Activated B cell treated with CpG ODN at 0.5 μM for 24 hours (primary cell): ENCODE measurements at regions not wholly inside any gene's neighbourhood (a gene's known extent, or its start where the extent isn't known, plus 50 kb on each side); places are given as distances from the start of the nearest gene placed in this dataset.

Experiments
- ATAC-seq: fragments of 200-7000 bp; cut with Tn5 transposase; one replicate; pipeline ENCODE4 v1.10.0; 2021; ENCODE audit warnings: low read depth, mild to moderate bottlenecking, moderate library complexity
- CTCF ChIA-PET: fragments of 350-600 bp; sonication (Branson Sonifier 250); formaldehyde crosslinking; loops from one replicate; lab custom pipeline; 2021; ENCODE audit warnings: antibody characterized with exemption; lab: Charles Lee
- POLR2A ChIA-PET: fragments of 350-600 bp; sonication (Branson Sonifier 250); formaldehyde crosslinking; loops from one replicate; lab custom pipeline; 2021; ENCODE audit warnings: antibody characterized with exemption; lab: Charles Lee
- DNase-seq: peaks from one replicate; pipeline ENCODE4 v3.0.0; 2022
- H3K27ac Mint-ChIP-seq: one replicate; pipeline ENCODE4 v1.8.0; 2020; ENCODE audit warnings: mixed read lengths
- H3K27me3 Mint-ChIP-seq: one replicate; pipeline ENCODE4 v1.8.0; 2021; ENCODE audit warnings: mixed read lengths
- H3K36me3 Mint-ChIP-seq: one replicate; pipeline ENCODE4 v1.8.0; 2021; ENCODE audit warnings: low read depth, mixed read lengths
- H3K4me1 Mint-ChIP-seq: one replicate; pipeline ENCODE4 v1.8.0; 2021; ENCODE audit warnings: mixed read lengths
- H3K4me3 Mint-ChIP-seq: one replicate; pipeline ENCODE4 v1.8.0; 2020; ENCODE audit warnings: mild to moderate bottlenecking, mixed read lengths
- H3K9me3 Mint-ChIP-seq: one replicate; pipeline ENCODE4 v1.8.0; 2020; ENCODE audit warnings: mixed read lengths
- intact Hi-C: fragments of 100-400 bp; cut with micrococcal nuclease; formaldehyde crosslinking; loops from one replicate; pipeline ENCODE4 v1.15.1; 2024
- TF ChIP-seq, protein P1 (sequence below): fragments of 200-600 bp; IDR thresholded peaks from one replicate; pipeline ENCODE4 v1.8.0; 2022; ENCODE audit warnings: antibody characterized with exemption, mild to moderate bottlenecking

DNA sequence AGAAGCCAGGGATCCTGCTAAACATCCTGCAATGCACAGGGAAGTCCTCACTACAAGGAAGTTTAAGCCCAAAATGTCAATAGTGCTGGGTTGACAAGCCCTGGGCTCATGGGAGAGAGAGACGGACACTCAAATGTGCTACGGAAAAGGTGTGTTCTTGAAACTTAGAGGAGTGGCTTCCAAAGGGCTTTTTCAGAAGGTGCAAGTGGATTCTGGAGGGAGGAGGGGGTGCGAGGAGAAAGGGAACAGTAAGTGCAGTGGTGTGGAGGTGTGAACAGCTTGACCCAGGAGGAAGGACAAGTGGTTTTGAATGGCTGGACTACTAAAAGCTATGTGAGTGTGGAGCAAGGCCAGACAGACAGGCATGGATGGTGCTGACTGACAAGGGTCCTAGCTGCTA, 50.4 kb upstream of the CECR2 start:
- Mint-ChIP-seq H3K4me1 (peaks cover 11% of the 10 kb centered on the region), H3K36me3 (no peaks in the 10 kb centered on the region), H3K27me3 (peaks cover 2% of the 10 kb centered on the region), H3K4me3 (no peak overlapping the region), H3K27ac (no peak overlapping the region), H3K9me3 (no peaks in the 10 kb centered on the region)
- ATAC-seq (no peak), DNase-seq (no peak)
- intact Hi-C loops, result no loop called here
- TF ChIP-seq, protein P1, sequence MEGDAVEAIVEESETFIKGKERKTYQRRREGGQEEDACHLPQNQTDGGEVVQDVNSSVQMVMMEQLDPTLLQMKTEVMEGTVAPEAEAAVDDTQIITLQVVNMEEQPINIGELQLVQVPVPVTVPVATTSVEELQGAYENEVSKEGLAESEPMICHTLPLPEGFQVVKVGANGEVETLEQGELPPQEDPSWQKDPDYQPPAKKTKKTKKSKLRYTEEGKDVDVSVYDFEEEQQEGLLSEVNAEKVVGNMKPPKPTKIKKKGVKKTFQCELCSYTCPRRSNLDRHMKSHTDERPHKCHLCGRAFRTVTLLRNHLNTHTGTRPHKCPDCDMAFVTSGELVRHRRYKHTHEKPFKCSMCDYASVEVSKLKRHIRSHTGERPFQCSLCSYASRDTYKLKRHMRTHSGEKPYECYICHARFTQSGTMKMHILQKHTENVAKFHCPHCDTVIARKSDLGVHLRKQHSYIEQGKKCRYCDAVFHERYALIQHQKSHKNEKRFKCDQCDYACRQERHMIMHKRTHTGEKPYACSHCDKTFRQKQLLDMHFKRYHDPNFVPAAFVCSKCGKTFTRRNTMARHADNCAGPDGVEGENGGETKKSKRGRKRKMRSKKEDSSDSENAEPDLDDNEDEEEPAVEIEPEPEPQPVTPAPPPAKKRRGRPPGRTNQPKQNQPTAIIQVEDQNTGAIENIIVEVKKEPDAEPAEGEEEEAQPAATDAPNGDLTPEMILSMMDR, result no peak
- ChIA-PET POLR2A (no interaction called here), CTCF (no interaction called here)

DNA sequence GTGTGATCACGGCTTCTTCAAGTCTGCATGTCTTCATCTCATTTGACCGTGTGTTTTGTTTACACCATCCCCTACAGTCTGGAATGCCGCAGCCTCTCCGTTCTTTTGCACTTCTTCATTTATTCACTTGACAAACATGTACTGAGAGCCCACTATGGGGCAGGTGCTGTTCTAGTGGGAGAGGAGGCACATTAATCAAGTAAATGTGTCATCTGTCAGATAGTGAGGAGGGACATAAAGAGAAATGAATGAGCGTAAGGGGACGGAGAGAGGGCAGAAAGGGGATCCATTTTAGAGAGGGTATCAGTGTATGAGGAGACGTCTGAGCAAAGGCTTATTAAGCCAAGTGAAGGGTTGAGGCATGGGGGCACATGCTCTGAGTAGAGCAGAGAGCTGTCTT, 54.0 kb upstream of the CECR2 start:
- POLR2A ChIA-PET, result no interaction called here
- no peak for DNase-seq
- Mint-ChIP-seq H3K9me3 (no peaks in the 10 kb centered on the region), H3K27ac (no peak overlapping the region), H3K4me3 (no peak overlapping the region), H3K36me3 (no peaks in the 10 kb centered on the region), H3K4me1 (peaks cover 11% of the 10 kb centered on the region), H3K27me3 (peaks cover 2% of the 10 kb centered on the region)
- no peak for ATAC-seq
- TF ChIP-seq, protein P1, result no peak
- CTCF ChIA-PET, result no interaction called here
- intact Hi-C loops, result no loop called here

DNA sequence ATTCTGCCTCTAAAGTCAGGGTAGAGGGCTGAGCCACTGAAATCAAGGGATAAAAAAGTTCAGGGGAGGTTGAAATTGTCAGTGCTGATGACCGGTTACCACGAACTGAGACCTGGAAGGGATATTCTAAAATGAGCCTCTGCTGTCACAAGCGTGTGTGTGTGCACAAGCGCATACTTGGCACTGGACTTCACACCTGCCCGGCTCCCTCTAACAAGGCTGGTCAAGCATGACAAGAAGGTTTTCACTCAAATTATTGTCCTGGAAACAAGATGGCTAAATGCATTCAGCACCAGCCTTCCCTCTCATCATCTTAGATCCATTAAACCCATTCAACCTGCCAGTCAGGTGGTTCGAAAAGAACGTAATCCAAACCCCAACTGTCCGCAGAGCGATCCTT, 54.8 kb upstream of the CECR2 start:
- POLR2A ChIA-PET, result no interaction called here
- H3K27ac Mint-ChIP-seq, result no peak overlapping the region
- peaks cover 11% of the 10 kb centered on the region for H3K4me1 Mint-ChIP-seq
- TF ChIP-seq, protein P1, result no peak
- H3K27me3 Mint-ChIP-seq, result peaks cover 2% of the 10 kb centered on the region
- H3K36me3 Mint-ChIP-seq, result no peaks in the 10 kb centered on the region
- no peak overlapping the region for H3K4me3 Mint-ChIP-seq
- CTCF ChIA-PET, result no interaction called here
- no peak for ATAC-seq
- no peaks in the 10 kb centered on the region for H3K9me3 Mint-ChIP-seq
- intact Hi-C loops, result no loop called here
- DNase-seq, result no peak

DNA sequence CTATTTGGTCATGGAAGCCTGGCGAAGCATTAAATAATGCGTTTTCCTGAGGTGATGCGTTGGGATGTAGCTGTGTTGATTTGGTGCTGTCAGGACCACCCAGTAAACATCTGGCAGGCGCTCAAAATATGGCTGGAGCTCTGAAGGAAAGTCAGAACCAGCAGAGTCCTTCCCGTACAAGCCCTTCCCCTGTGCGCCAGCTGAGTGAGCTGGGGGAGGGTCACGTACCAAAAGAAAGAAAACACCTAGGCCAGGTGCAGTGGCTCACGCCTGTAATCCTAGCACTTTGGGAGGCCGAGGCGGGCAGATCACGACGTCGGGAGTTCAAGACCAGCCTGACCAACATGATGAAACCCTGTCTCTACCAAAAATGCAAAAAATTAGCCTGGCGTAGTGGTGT, 55.6 kb upstream of the CECR2 start:
- H3K27ac Mint-ChIP-seq, result no peak overlapping the region
- DNase-seq (no peak), ATAC-seq (no peak)
- intact Hi-C loops, result no loop called here
- no peaks in the 10 kb centered on the region for H3K36me3 Mint-ChIP-seq
- H3K4me3 Mint-ChIP-seq, result no peak overlapping the region
- TF ChIP-seq, protein P1, result no peak
- peaks cover 11% of the 10 kb centered on the region for H3K4me1 Mint-ChIP-seq
- CTCF ChIA-PET, result no interaction called here
- POLR2A ChIA-PET, result no interaction called here
- H3K27me3 Mint-ChIP-seq, result no peaks in the 10 kb centered on the region
- H3K9me3 Mint-ChIP-seq, result no peaks in the 10 kb centered on the region

DNA sequence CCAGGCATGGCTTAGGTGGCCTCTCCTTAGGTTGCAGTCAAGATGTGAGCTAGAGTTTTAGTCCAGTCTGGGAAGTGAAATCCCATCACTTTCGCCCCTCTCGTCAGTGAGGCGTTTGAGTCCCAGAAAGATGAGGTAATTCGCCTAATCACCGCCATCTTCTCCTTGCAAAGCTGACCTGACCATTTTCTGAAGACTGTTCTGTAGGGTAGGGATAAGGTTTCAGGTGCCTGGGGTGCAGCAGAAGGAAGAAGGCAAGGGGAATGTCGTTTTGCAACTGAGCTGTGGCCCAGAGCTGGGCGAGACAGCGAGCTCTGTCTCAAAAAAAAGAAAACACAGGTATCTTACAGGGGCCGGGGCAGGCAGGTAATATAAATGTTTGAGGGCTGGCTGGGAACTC, 61.7 kb upstream of the CECR2 start:
- ChIA-PET POLR2A (interaction anchor here (1.0 kb wide), 1 partner anchor 42 kb away, joined by 3 read pairs; no protein-coding TSS in a partner anchor), CTCF (no interaction called here)
- Mint-ChIP-seq H3K36me3 (no peaks in the 10 kb centered on the region), H3K9me3 (no peaks in the 10 kb centered on the region), H3K4me3 (no peak overlapping the region), H3K4me1 (peaks cover 27% of the 10 kb centered on the region), H3K27ac (no peak overlapping the region), H3K27me3 (no peaks in the 10 kb centered on the region)
- DNase-seq, result no peak
- ATAC-seq, result no peak
- TF ChIP-seq, protein P1, result no peak
- intact Hi-C loops, result no loop called here
